H1 (cell line): ENCODE measurements at regions not wholly inside any gene's neighbourhood (a gene's known extent, or its start where the extent isn't known, plus 50 kb on each side); places are given as distances from the start of the nearest gene placed in this dataset.
A peak's percentile ranks its signal among the peaks of the same experiment; 100 is the strongest.

Experiments used
- CTCF ChIA-PET: fragments of 300-600 bp; sonication (Branson Sonifier 250); formaldehyde crosslinking; loops from one replicate; lab custom pipeline; 2021; ENCODE audit not compliant: partially characterized antibody; lab: Charles Lee
- POLR2A ChIA-PET: fragments of 300-600 bp; sonication (Branson Sonifier 250); formaldehyde crosslinking; loops from one replicate; lab custom pipeline; 2021; ENCODE audit warnings: inconsistent platforms; ENCODE audit not compliant: partially characterized antibody; lab: Charles Lee
- DNase-seq, 2 experiments: peaks; one replicate each; pipeline versions ENCODE4 v3.0.0 to v3.0.0-alpha.2; 2010 to 2022; ENCODE audit warnings: low spot score in 2 of 2, low read depth in 1 of 2, mixed read lengths in 1 of 2
- FAIRE-seq: peaks from 2 replicates; lab custom pipeline; 2011; peaks lifted over from hg19 to GRCh38; lab: Jason Lieb, UNC
- H2AFZ ChIP-seq: 2 replicates; pipeline ENCODE4 v1.8.1; 2012; ENCODE audit warnings: low read length, inconsistent platforms
- H2AK5ac ChIP-seq: 2 replicates; pipeline ENCODE4 v1.6.1; 2013; ENCODE audit warnings: low read depth, low read length
- H2BK120ac ChIP-seq: replicated peaks from 2 replicates; pipeline ENCODE3; 2013; ENCODE audit warnings: low read depth, low read length, inconsistent platforms
- H2BK12ac ChIP-seq: 2 replicates; pipeline ENCODE4 v1.6.1; 2013; ENCODE audit warnings: low read depth, low read length
- H2BK15ac ChIP-seq: 2 replicates; pipeline ENCODE4 v1.6.1; 2013; ENCODE audit warnings: low read length
- H2BK20ac ChIP-seq: 2 replicates; pipeline ENCODE4 v1.6.1; 2013; ENCODE audit warnings: low read length
- H2BK5ac ChIP-seq: 2 replicates; pipeline ENCODE4 v1.6.1; 2013; ENCODE audit warnings: low read depth, low read length
- H3K14ac ChIP-seq: 2 replicates; pipeline ENCODE4 v1.6.1; 2013; ENCODE audit warnings: inconsistent platforms; ENCODE audit not compliant: insufficient read length
- H3K18ac ChIP-seq: 2 replicates; pipeline ENCODE4 v1.6.1; 2013; ENCODE audit warnings: low read length; ENCODE audit errors: extremely low read depth
- H3K23ac ChIP-seq: 2 replicates; pipeline ENCODE4 v1.6.1; 2013; ENCODE audit warnings: inconsistent platforms; ENCODE audit not compliant: insufficient read length
- H3K23me2 ChIP-seq: 2 replicates; pipeline ENCODE4 v1.6.1; 2013; ENCODE audit warnings: low read depth, low read length
- H3K27ac ChIP-seq: 2 replicates; pipeline ENCODE4 v1.6.1; 2011; ENCODE audit warnings: low read depth, low read length, inconsistent platforms
- H3K27me3 ChIP-seq, 4 experiments: replicated peaks in 1 of 4; 1 replicate in 1 of 4; 2 replicates in 3 of 4; pipeline versions ENCODE4 v1.6.1 to v1.8.1; 2011 to 2013; ENCODE audit warnings: low read length in 3 of 4, mild to moderate bottlenecking in 3 of 4, inconsistent platforms in 2 of 4, mixed read lengths in 2 of 4, moderate library complexity in 1 of 4; ENCODE audit not compliant: control insufficient read depth in 3 of 4, insufficient read depth in 3 of 4; ENCODE audit errors: extremely low read depth in 1 of 4
- H3K36me3 ChIP-seq, 4 experiments: 2 replicates each; pipeline versions ENCODE4 v1.6.1 to v1.8.1; 2011 to 2013; ENCODE audit warnings: mild to moderate bottlenecking in 4 of 4, low read length in 3 of 4, moderate library complexity in 2 of 4, control low read depth in 1 of 4, inconsistent platforms in 1 of 4; ENCODE audit not compliant: insufficient read depth in 4 of 4, control insufficient read depth in 2 of 4
- H3K4ac ChIP-seq: replicated peaks from 2 replicates; pipeline ENCODE3; 2013; ENCODE audit warnings: low read length, low read depth, mixed read lengths, inconsistent platforms; ENCODE audit not compliant: insufficient read length
- H3K4me1 ChIP-seq, 4 experiments: replicated peaks in 1 of 4; 1 replicate in 1 of 4; 2 replicates in 3 of 4; pipeline versions ENCODE4 v1.6.1 to v1.8.1; 2011 to 2013; ENCODE audit warnings: low read length in 3 of 4, inconsistent platforms in 2 of 4, mixed read lengths in 1 of 4; ENCODE audit not compliant: insufficient read depth in 4 of 4, control insufficient read depth in 3 of 4
- H3K4me2 ChIP-seq, 2 experiments: 2 replicates each; pipeline versions ENCODE4 v1.6.1 to v1.8.1; 2011 to 2013; ENCODE audit warnings: low read depth in 2 of 2, low read length in 2 of 2, control low read depth in 1 of 2, inconsistent platforms in 1 of 2, mild to moderate bottlenecking in 1 of 2; ENCODE audit not compliant: insufficient read depth in 1 of 2
- H3K4me3 ChIP-seq, 4 experiments: fragments of 200-600, 300-600 bp in 1 of 4; sonication (generic), shearing (Covaris generic), sonication (Bioruptor Twin) in 1 of 4; 2 replicates each; pipeline versions ENCODE4 v1.5.1 to v1.8.1; 2011 to 2016; ENCODE audit warnings: low read length in 4 of 4, low read depth in 3 of 4, control low read depth in 2 of 4, inconsistent platforms in 2 of 4, mild to moderate bottlenecking in 2 of 4, mixed read lengths in 1 of 4, moderate library complexity in 1 of 4; ENCODE audit not compliant: insufficient read depth in 2 of 4; ENCODE audit errors: extremely low read depth in 1 of 4
- H3K56ac ChIP-seq: replicated peaks from 2 replicates; pipeline ENCODE3; 2013; ENCODE audit warnings: low read depth, mild to moderate bottlenecking, mixed read lengths, low read length, inconsistent platforms; ENCODE audit not compliant: insufficient read length
- H3K79me1 ChIP-seq: 2 replicates; pipeline ENCODE4 v1.6.1; 2013; ENCODE audit warnings: low read depth, low read length, control low read depth
- H3K79me2 ChIP-seq, 2 experiments: 2 replicates each; pipeline versions ENCODE4 v1.6.1 to v1.8.1; 2012 to 2013; ENCODE audit warnings: low read length in 2 of 2, mild to moderate bottlenecking in 2 of 2, inconsistent platforms in 1 of 2; ENCODE audit not compliant: insufficient read depth in 2 of 2, control insufficient read depth in 1 of 2
- H3K9ac ChIP-seq, 4 experiments: replicated peaks in 1 of 4; 1 replicate in 1 of 4; 2 replicates in 3 of 4; pipeline versions ENCODE4 v1.6.1 to v1.8.1; 2011 to 2013; ENCODE audit warnings: low read depth in 3 of 4, low read length in 3 of 4, control low read depth in 2 of 4, mild to moderate bottlenecking in 2 of 4, moderate library complexity in 2 of 4, inconsistent platforms in 1 of 4; ENCODE audit errors: extremely low read depth in 1 of 4
- H3K9me3 ChIP-seq, 2 experiments: 2 replicates each; pipeline versions ENCODE4 v1.6.1 to v1.8.1; 2012 to 2013; ENCODE audit warnings: mild to moderate bottlenecking in 2 of 2, moderate library complexity in 2 of 2, control low read depth in 1 of 2, inconsistent platforms in 1 of 2, low read depth in 1 of 2, low read length in 1 of 2, mixed read lengths in 1 of 2; ENCODE audit not compliant: insufficient read depth in 2 of 2
- H4K20me1 ChIP-seq, 2 experiments: replicated peaks in 1 of 2; 2 replicates each; pipeline versions ENCODE3 to v1.8.1; 2011 to 2013; ENCODE audit warnings: inconsistent platforms in 2 of 2, low read length in 2 of 2, mild to moderate bottlenecking in 1 of 2; ENCODE audit not compliant: insufficient read depth in 2 of 2, control insufficient read depth in 1 of 2
- H4K5ac ChIP-seq: 2 replicates; pipeline ENCODE4 v1.6.1; 2013; ENCODE audit warnings: low read length, low read depth, mixed read lengths, inconsistent platforms; ENCODE audit not compliant: insufficient read length
- H4K8ac ChIP-seq: 2 replicates; pipeline ENCODE4 v1.8.0; 2013; ENCODE audit warnings: mild to moderate bottlenecking, moderate library complexity, low read length, inconsistent platforms; ENCODE audit not compliant: insufficient read depth; ENCODE audit errors: extremely low read depth
- H4K91ac ChIP-seq: replicated peaks from 2 replicates; pipeline ENCODE3; 2013; ENCODE audit warnings: low read length, mixed read lengths, inconsistent platforms; ENCODE audit not compliant: insufficient read length
- CTCF ChIP-seq, 3 experiments: IDR thresholded peaks; 1 replicate in 2 of 3; 2 replicates in 1 of 3; pipeline versions ENCODE4 v1.5.1 to v1.6.1; 2011; ENCODE audit warnings: low read length in 3 of 3, mild to moderate bottlenecking in 3 of 3, inconsistent platforms in 2 of 3, low read depth in 1 of 3, moderate library complexity in 1 of 3; ENCODE audit not compliant: insufficient read depth in 1 of 3; ENCODE audit errors: control extremely low read depth in 1 of 3
- HDAC2 ChIP-seq, 2 experiments: fragments of 300-600 bp in 1 of 2; sonication (generic) in 1 of 2; IDR thresholded peaks; 2 replicates each; pipeline ENCODE4 v1.6.1; 2011 to 2012; ENCODE audit warnings: low read depth in 2 of 2, low read length in 2 of 2, mild to moderate bottlenecking in 2 of 2, moderate library complexity in 2 of 2, borderline replicate concordance in 1 of 2, inconsistent platforms in 1 of 2
- RAD21 ChIP-seq, 2 experiments: IDR thresholded peaks in 1 of 2; conservative IDR thresholded peaks in 1 of 2; 2 replicates each; pipeline ENCODE4 v1.6.1; 2011; ENCODE audit warnings: low read depth in 2 of 2, low read length in 2 of 2, improper control_type of control experiment in 1 of 2, inconsistent platforms in 1 of 2, mild to moderate bottlenecking in 1 of 2, moderate library complexity in 1 of 2

- Histone ChIP-seq H3K18ac (no peak overlapping the region), H2AK5ac (no peak overlapping the region), H2BK15ac (no peak overlapping the region), H3K27me3 (no peaks in the 10 kb centered on the region), H3K4me1 (no peaks in the 10 kb centered on the region), H3K23ac (no peak overlapping the region), H3K14ac (no peak overlapping the region), H3K4me2 (no peak overlapping the region), H2BK12ac (no peak overlapping the region), H3K79me1 (no peaks in the 10 kb centered on the region), H4K5ac (no peak overlapping the region), H2AFZ (no peak overlapping the region), H3K4me3 (no peak overlapping the region), H3K23me2 (no peaks in the 10 kb centered on the region), H3K79me2 (no peaks in the 10 kb centered on the region), H3K9me3 (no peaks in the 10 kb centered on the region), H3K56ac (no peak overlapping the region), H3K27ac (no peak overlapping the region), H2BK120ac (no peak overlapping the region), H3K4ac (no peak overlapping the region), H2BK5ac (no peak overlapping the region), H4K20me1 (no peaks in the 10 kb centered on the region), H4K91ac (no peak overlapping the region), H4K8ac (no peak overlapping the region), H3K36me3 (no peaks in the 10 kb centered on the region), H3K9ac (no peak overlapping the region), H2BK20ac (no peak overlapping the region)
- no peak for DNase-seq
- FAIRE-seq, result no peak
- no peak for TF ChIP-seq HDAC2 (IDR thresholded peaks at IDR 0.05; ENCODE audit: borderline replicate concordance in 1 of 2, low read depth in 2 of 2, low read length in 2 of 2)
- peak; percentile 45 to 56; a peak in 3 of 4 replicates for TF ChIP-seq RAD21 (IDR thresholded peaks at IDR 0.05 in 1 of 2, conservative IDR thresholded peaks at IDR 0.05 in 1 of 2; ENCODE audit: low read depth in 2 of 2, low read length in 2 of 2)
- TF ChIP-seq CTCF (IDR thresholded peaks at IDR 0.05; ENCODE audit: control extremely low read depth in 1 of 3, insufficient read depth in 1 of 3, low read depth in 1 of 3, low read length in 3 of 3), result peak in 2 of 3 experiments; percentile 35 to 51; a peak in 3 of 4 replicates
- ChIA-PET CTCF (interaction anchor here (0.6 to 24.0 kb wide), 21 partner anchors 8 to 392 kb away, joined by 3 to 444 read pairs (median 13); no protein-coding TSS in a partner anchor), POLR2A (no interaction called here)
Observed at GRCh38 chr5:148729182-148729581, 74.9 kb upstream of the HTR4 start.
